Right ventricle myocardium inferior (tissue), 1 donor: ENCODE measurements at regions not wholly inside any gene's neighbourhood (a gene's known extent, or its start where the extent isn't known, plus 50 kb on each side); places are given as distances from the start of the nearest gene placed in this dataset.

Experiments used
- ATAC-seq: fragments of 200-7000 bp; cut with Tn5 transposase; one replicate; pipeline ENCODE4 v1.9.1; 2020; ENCODE audit warnings: mild to moderate bottlenecking, moderate library complexity
- DNase-seq: peaks from one replicate; pipeline ENCODE4 v3.0.0; 2021; ENCODE audit errors: missing footprints
- intact Hi-C: fragments of 100-400 bp; cut with DNase I; formaldehyde crosslinking; loops from one replicate; pipeline ENCODE4 v1.11.0; 2022
- donor health status: DM: no; HTN: yes; CAD: no; lungs with severe emphysema.

DNA sequence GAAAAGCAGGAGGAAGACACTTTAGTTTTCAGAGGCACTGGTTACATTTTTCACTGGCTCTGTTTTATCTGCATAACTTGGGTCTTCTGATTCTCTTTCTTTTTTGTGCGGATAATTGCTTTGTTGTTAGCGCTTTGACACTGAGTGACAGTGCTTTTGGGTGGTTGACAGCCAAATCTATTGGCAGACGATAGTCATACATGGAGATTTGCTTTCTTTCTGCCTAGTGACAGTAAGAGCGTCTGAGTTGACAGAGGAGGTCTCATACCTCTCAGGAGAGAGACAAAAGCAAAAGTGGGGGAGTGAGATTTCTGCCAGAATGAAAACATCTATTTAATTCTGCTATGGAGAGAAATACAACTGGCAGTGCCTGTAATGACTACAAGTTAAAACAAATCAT is 2278.0 kb upstream of the WWC1 start:
- ATAC-seq (no peak), DNase-seq (no peak)
- intact Hi-C loops, result no loop called here

GRCh38 chr5:166014256-166014655 is 2277.2 kb upstream of the WWC1 start:
- no peak for ATAC-seq
- intact Hi-C loops, result no loop called here
- no peak for DNase-seq

- intact Hi-C loops, result no loop called here
- DNase-seq, result no peak
- no peak for ATAC-seq
Measured at GRCh38 chr5:166018716-166019115, 2272.7 kb upstream of the WWC1 start.

- no peak for DNase-seq
- no peak for ATAC-seq
- intact Hi-C loops, result no loop called here
Measured at GRCh38 chr5:166022065-166022464, 2269.4 kb upstream of the WWC1 start.

GRCh38 chr5:166024970-166025369 is 2266.5 kb upstream of the WWC1 start:
- ATAC-seq, result no peak
- DNase-seq, result no peak
- intact Hi-C loops, result no loop called here

GRCh38 chr5:166027582-166027981 is 2263.9 kb upstream of the WWC1 start:
- DNase-seq (no peak), ATAC-seq (no peak)
- intact Hi-C loops, result no loop called here

GRCh38 chr5:166031926-166032325 is 2259.5 kb upstream of the WWC1 start:
- ATAC-seq (no peak), DNase-seq (no peak)
- intact Hi-C loops, result no loop called here

DNA sequence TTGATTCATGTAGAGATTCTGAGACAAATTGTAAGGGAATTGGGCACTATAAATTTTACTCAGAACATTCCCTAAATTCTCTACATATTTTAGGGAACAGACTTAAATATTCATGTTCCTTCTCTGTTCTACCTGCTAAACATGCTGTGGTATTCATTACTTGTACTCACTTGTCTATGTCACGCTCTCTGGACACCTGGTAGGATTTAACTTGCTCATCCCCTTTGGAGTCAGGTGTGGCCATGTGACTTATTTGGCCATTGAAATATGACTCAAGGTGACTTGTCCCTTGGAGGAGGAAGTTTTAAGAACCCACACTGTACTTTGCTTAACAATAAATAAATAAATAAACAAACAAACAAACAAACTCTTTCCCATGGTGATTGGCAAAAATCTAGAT is 2258.8 kb upstream of the WWC1 start:
- ATAC-seq (no peak), DNase-seq (no peak)
- intact Hi-C loops, result no loop called here

GRCh38 chr5:166045961-166046360 is 2245.5 kb upstream of the WWC1 start:
- ATAC-seq, result no peak
- intact Hi-C loops, result no loop called here

GRCh38 chr5:166046956-166047355 is 2244.5 kb upstream of the WWC1 start:
- intact Hi-C loops, result no loop called here

More at GRCh38 chr5:166045961-166046360, 2245.5 kb upstream of the WWC1 start:
- DNase-seq, result no peak

GRCh38 chr5:166050531-166050930 is 2240.9 kb upstream of the WWC1 start:
- intact Hi-C loops, result no loop called here
- ATAC-seq, result no peak

More at GRCh38 chr5:166046956-166047355, 2244.5 kb upstream of the WWC1 start:
- ATAC-seq (no peak), DNase-seq (no peak)

GRCh38 chr5:166058660-166059059 is 2232.8 kb upstream of the WWC1 start:
- DNase-seq, result no peak
- ATAC-seq, result no peak
- intact Hi-C loops, result no loop called here

More at GRCh38 chr5:166050531-166050930, 2240.9 kb upstream of the WWC1 start:
- DNase-seq, result no peak

GRCh38 chr5:166062094-166062493 is 2229.4 kb upstream of the WWC1 start:
- DNase-seq, result no peak
- no peak for ATAC-seq
- intact Hi-C loops, result no loop called here

GRCh38 chr5:166062719-166063118 is 2228.7 kb upstream of the WWC1 start:
- no peak for DNase-seq
- no peak for ATAC-seq
- intact Hi-C loops, result no loop called here

DNA sequence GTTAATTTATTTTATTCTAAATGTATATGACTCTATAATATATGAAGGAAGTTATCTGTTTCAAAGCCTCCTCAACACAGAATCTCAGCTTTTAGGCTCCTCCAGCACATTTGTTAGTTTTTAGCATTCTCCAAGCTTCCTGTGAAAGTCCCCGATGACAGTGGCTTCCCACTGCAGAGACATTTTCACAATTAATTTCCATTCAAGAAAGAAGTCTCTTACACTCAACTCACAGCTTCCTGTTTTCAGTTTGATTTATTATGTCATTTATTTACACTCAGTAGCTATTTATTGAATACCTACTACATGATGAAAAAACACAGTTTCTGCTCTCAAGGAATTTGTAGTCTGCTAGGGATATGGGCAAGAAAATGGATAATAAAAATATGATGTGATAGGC is 2228.2 kb upstream of the WWC1 start:
- ATAC-seq (no peak), DNase-seq (no peak)
- intact Hi-C loops, result no loop called here

GRCh38 chr5:166068547-166069335 is 2222.7 kb upstream of the WWC1 start:
- intact Hi-C loops, result no loop called here
- ATAC-seq, result no peak
- DNase-seq, result no peak

DNA sequence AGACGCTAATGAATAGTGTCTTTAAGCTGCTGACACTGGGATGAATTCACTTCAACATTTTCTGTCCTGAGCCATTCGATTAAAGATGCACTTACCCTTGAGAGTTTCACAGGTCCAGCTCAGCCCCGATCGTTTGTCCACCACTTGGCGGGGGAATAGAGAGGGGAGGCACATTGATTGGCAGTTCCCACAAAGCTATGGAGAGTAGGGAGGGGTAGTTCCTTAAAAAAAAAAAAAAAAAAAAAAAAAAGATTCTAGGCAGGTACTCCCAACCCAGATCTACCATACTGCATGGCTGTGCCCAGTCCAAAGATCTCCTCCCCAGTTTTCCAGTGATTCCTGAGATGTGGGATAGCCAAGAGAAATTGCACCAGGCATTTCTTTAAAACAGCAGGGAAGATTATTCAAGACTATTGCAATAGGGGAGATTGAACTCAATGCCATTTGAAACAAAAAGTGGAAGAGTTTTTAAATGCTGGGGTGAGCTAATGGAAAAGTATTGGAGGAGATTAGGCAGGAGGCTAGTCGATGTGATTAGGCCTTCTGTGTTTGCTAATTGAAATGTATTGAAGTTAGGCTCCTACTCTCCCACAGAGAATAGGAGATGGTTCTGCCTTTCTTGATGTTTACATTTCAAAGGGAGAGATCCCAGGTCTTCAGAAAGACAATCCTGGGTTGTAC is 2217.4 kb upstream of the WWC1 start:
- intact Hi-C loops, result no loop called here
- DNase-seq (no peak), ATAC-seq (no peak)

- DNase-seq, result no peak
- no peak for ATAC-seq
- intact Hi-C loops, result no loop called here
Measured at GRCh38 chr5:166074582-166075481, 2216.6 kb upstream of the WWC1 start.

DNA sequence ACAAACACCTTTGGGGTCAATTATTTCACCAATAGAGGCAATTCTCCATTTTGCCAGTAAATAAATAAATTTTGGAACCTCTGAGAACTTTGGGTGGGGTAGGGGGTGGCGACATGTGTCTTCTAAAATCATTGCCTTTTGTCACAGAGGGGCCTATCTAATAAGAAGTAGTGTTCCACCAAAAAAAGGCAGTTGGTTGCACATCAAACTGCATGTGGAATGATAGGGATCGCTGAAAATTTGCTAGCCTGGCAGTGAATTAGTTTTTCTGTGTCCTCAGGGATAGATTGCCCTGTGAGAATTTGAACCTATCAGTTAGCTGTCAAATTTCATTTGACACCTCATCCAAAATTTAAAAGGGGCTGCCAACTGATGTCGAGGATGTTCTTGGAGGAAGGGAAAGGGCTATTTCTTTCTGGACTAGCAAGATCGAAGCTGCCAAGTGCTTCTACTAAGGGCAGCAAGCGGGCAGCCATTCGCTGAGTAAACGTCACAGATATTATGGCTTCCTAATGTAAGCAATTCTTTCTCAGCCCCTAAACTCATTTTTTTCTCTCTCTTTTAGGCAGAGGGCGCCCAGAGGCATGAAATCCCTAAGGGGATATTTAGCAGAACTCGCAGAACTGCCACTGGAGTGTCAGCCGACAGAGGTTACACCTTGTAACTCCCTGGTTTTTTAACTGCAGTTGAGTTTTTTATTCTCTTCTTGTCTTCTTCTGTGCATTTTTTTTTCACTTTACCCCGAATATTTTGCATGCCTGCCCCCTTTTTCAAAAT is 2208.1 kb upstream of the WWC1 start:
- no peak for DNase-seq
- ATAC-seq, result no peak

More for the DNA sequence above, 2208.1 kb upstream of the WWC1 start:
- intact Hi-C loops, result no loop called here
